Upper lobe of left lung (tissue), 6 donors: ENCODE measurements at regions not wholly inside any gene's neighbourhood (a gene's known extent, or its start where the extent isn't known, plus 50 kb on each side); places are given as distances from the start of the nearest gene placed in this dataset.
A peak's percentile ranks its signal among the peaks of the same experiment; 100 is the strongest.

Experiments
- ATAC-seq, 2 donors: fragments of 200-7000 bp; cut with Tn5 transposase; one replicate each; pipeline ENCODE4 v1.9.1; 2022; ENCODE audit warnings: mild to moderate bottlenecking in 2 of 2, moderate library complexity in 2 of 2; ENCODE audit not compliant: low FRiP score in 2 of 2
- DNase-seq, 2 donors: peaks; one replicate each; pipeline ENCODE4 v3.0.0-alpha.2; 2019 to 2020
- H3K27ac ChIP-seq, 4 donors: fragments of 200-600 bp; sonication (generic); one replicate each; pipeline ENCODE4 v1.5.1; 2016 to 2019
- H3K27me3 ChIP-seq, 4 donors: fragments of 200-600 bp; sonication (generic); one replicate each; pipeline ENCODE4 v1.5.1; 2017 to 2019
- H3K36me3 ChIP-seq, 4 donors: fragments of 200-600 bp; sonication (generic); one replicate each; pipeline ENCODE4 v1.5.1; 2016 to 2019
- H3K4me1 ChIP-seq, 4 donors: fragments of 200-600 bp; sonication (generic); one replicate each; pipeline ENCODE4 v1.5.1; 2018 to 2019
- H3K4me3 ChIP-seq, 4 donors: fragments of 200-600 bp; sonication (generic); one replicate each; pipeline ENCODE4 v1.5.1; 2017 to 2019; ENCODE audit warnings: mild to moderate bottlenecking in 2 of 4, moderate library complexity in 1 of 4
- H3K9me3 ChIP-seq, 4 donors: fragments of 200-600 bp; sonication (generic); one replicate each; pipeline ENCODE4 v1.5.1; 2018 to 2019
- CTCF ChIP-seq, 6 experiments: fragments of 450-650 bp in 4 of 6; fragments of 200-600 bp in 2 of 6; sonication (generic) in 2 of 6; IDR thresholded peaks; one replicate each; pipeline ENCODE4 v1.5.1; 2016 to 2019; ENCODE audit warnings: antibody characterized with exemption in 6 of 6
- EP300 ChIP-seq, 4 donors: sonication (generic); formaldehyde crosslinking; IDR thresholded peaks; one replicate each; pipeline ENCODE4 v1.5.1; 2017; ENCODE audit warnings: antibody characterized with exemption in 4 of 4, control low read depth in 2 of 4
- POLR2A ChIP-seq, 4 donors: fragments of 450-650 bp; IDR thresholded peaks; one replicate each; pipeline ENCODE4 v1.5.1; 2016 to 2017; ENCODE audit warnings: antibody characterized with exemption in 4 of 4, mild to moderate bottlenecking in 2 of 4
- POLR2AphosphoS5 ChIP-seq, 2 donors: sonication (generic); formaldehyde crosslinking; IDR thresholded peaks; one replicate each; pipeline ENCODE4 v1.5.1; 2017; ENCODE audit warnings: antibody characterized with exemption in 2 of 2
- WGBS, 2 donors: methylation state at CpG; one replicate each; pipeline ENCODE4 v1.1.5; 2017 to 2018; 5-methylcytosine and 5-hydroxymethylcytosine counted together
- donor health status: DM: no; HTN: no; CAD: no; lungs with moderate emphysema.
- donor health status: DM: no; HTN: yes; CAD: no; lungs with severe emphysema.

DNA sequence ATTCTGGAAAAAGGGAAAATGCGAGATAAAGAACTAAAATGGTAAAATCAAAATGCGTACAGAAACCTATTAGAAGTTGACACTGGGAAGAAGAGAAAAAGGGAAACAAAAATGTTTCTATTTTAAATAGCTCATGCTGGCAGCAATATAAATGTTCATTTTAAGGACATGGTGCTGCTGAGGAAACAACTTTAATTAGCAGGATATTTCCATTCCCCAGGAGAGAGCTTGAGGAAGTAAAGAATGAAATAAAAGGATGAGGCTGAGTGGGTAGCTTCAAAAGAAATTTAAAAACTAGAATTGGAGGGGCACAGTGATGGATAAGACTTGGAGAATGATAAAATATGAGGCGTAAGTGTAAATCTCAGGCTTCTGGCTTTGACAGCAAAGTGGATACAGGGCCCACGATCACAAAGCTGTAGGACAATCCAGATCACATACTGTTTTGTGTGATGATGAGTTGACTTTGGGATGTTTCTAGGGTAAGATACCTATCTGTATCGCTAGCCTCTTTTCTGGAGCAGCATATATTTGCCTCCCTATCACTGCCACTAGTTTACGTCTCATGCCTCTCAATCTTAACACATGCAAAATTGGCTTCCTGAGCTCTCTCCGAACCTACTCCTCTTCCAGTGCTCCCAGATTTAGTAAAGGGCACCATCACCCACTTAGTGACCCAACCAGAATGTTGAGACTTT, 571.3 kb upstream of the MIR17HG start:
- H3K4me3 ChIP-seq, result no peak overlapping the region
- H3K36me3 ChIP-seq, result no peaks in the 10 kb centered on the region
- TF ChIP-seq CTCF (IDR thresholded peaks at IDR 0.05), result no peak
- no peak for TF ChIP-seq EP300 (IDR thresholded peaks at IDR 0.05)
- no peak for TF ChIP-seq POLR2A (IDR thresholded peaks at IDR 0.05)
- TF ChIP-seq POLR2AphosphoS5 (IDR thresholded peaks at IDR 0.05), result no peak
- no peak for ATAC-seq
- WGBS, 2 donors, result 92% methylated on average over 7 of the region's 7 CpGs
- no peaks in the 10 kb centered on the region for H3K27me3 ChIP-seq
- no peak overlapping the region for H3K27ac ChIP-seq
- no peaks in the 10 kb centered on the region for H3K9me3 ChIP-seq
- DNase-seq, result no peak
- no peaks in the 10 kb centered on the region for H3K4me1 ChIP-seq

DNA sequence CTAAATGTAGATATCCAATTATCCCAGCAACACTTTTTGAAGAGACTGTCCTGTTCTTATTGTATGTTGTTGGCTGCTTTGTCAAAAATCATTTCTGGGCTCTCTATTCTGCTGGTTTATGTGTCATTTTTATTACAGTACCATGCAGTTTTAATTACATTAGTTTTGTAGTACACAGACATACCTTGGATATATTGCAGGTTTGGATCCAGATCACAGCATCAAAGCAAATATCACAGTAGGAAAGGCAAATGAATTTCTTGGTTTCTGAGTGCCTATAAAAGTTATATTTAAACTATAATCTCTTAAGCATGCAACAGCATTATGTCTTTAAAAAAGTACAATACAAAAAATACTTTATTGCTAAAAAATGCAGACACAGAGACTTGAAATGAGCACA, 564.2 kb upstream of the MIR17HG start:
- no peak for DNase-seq
- Histone ChIP-seq H3K27me3 (no peaks in the 10 kb centered on the region), H3K27ac (no peak overlapping the region), H3K9me3 (no peaks in the 10 kb centered on the region), H3K36me3 (no peaks in the 10 kb centered on the region), H3K4me3 (no peak overlapping the region), H3K4me1 (no peaks in the 10 kb centered on the region)
- TF ChIP-seq POLR2A (IDR thresholded peaks at IDR 0.05) (no peak), POLR2AphosphoS5 (IDR thresholded peaks at IDR 0.05) (no peak), CTCF (IDR thresholded peaks at IDR 0.05) (no peak), EP300 (IDR thresholded peaks at IDR 0.05) (no peak)
- ATAC-seq, result no peak

- DNase-seq (no peak), ATAC-seq (no peak)
- H3K27me3 ChIP-seq, result no peaks in the 10 kb centered on the region
- TF ChIP-seq POLR2A (IDR thresholded peaks at IDR 0.05), result no peak
- TF ChIP-seq CTCF (IDR thresholded peaks at IDR 0.05), result no peak
- no peak for TF ChIP-seq POLR2AphosphoS5 (IDR thresholded peaks at IDR 0.05)
- no peak for TF ChIP-seq EP300 (IDR thresholded peaks at IDR 0.05)
- no peaks in the 10 kb centered on the region for H3K4me1 ChIP-seq
- no peak overlapping the region for H3K4me3 ChIP-seq
- no peaks in the 10 kb centered on the region for H3K36me3 ChIP-seq
- H3K9me3 ChIP-seq, result no peaks in the 10 kb centered on the region
- H3K27ac ChIP-seq, result no peak overlapping the region
Measured at GRCh38 chr13:90787007-90787406, 560.5 kb upstream of the MIR17HG start.

DNA sequence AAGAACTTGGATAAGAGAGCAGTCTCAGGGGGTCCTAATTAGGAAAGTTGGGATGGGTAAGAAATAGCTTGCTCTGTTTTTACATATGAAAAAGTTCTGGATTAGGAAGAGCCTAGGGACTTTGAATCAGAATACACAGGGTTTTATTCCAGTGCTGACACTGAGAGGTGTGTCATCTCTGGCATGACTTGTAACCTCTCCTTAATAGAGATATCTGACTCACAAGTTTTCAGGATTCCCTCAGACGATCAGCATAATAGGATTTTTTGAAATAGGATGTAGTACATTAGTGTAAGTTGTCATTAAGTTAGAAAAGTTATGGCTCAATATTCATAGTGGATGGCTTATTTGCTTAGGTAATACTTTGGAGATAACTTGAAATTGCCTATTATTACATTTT, 555.2 kb upstream of the MIR17HG start:
- H3K36me3 ChIP-seq, result no peaks in the 10 kb centered on the region
- no peaks in the 10 kb centered on the region for H3K4me1 ChIP-seq
- H3K27me3 ChIP-seq, result no peaks in the 10 kb centered on the region
- ATAC-seq (peak in 1 of 2 donors; percentile 35), DNase-seq (no peak)
- TF ChIP-seq CTCF (IDR thresholded peaks at IDR 0.05) (no peak), POLR2AphosphoS5 (IDR thresholded peaks at IDR 0.05) (no peak), EP300 (IDR thresholded peaks at IDR 0.05) (no peak), POLR2A (IDR thresholded peaks at IDR 0.05) (no peak)
- no peak overlapping the region for H3K27ac ChIP-seq
- WGBS, 2 donors, result 71 to 74% methylated on average over 1 of the region's 1 CpG
- H3K9me3 ChIP-seq, result no peaks in the 10 kb centered on the region
- no peak overlapping the region for H3K4me3 ChIP-seq

GRCh38 chr13:90793261-90793820, 554.1 kb upstream of the MIR17HG start:
- H3K36me3 ChIP-seq, result no peaks in the 10 kb centered on the region
- no peaks in the 10 kb centered on the region for H3K9me3 ChIP-seq
- no peaks in the 10 kb centered on the region for H3K27me3 ChIP-seq
- WGBS, 2 donors, result 77 to 81% methylated on average over 3 of the region's 3 CpGs
- no peak for ATAC-seq
- H3K4me1 ChIP-seq, result no peaks in the 10 kb centered on the region
- DNase-seq, result no peak
- TF ChIP-seq CTCF (IDR thresholded peaks at IDR 0.05) (no peak), POLR2A (IDR thresholded peaks at IDR 0.05) (no peak), POLR2AphosphoS5 (IDR thresholded peaks at IDR 0.05) (no peak), EP300 (IDR thresholded peaks at IDR 0.05) (no peak)
- H3K27ac ChIP-seq, result no peak overlapping the region
- H3K4me3 ChIP-seq, result no peak overlapping the region
